ENCODE measurements at regions not wholly inside any gene's neighbourhood (a gene's known extent, or its start where the extent isn't known, plus 50 kb on each side); places are given as distances from the start of the nearest gene placed in this dataset.

DNA sequence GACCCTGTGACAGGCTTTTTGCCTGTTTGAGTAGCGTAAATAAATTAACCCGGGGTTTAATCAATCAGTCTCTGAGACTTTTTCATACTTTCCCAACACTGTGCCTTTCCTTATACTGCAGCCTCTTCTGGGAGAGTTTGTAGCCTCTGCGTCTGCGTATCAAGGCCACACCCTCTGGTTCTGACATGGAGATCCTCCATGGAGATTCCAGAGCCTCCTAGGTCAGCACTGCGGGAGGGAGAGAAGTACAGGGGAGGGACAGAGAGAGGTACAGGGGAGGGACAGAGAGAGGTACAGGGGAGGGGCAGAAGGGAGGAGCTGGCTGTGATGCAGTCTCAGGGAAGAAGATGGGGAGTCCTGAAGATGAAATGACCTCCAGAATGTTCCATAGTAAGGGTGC, 166.0 kb downstream of the ARL4C start:
- no peak for TF ChIP-seq POLR2A (IDR thresholded peaks at IDR 0.05; ENCODE audit: low read depth, low read length)
- no peak for TF ChIP-seq TAF1 (IDR thresholded peaks at IDR 0.05; ENCODE audit: borderline replicate concordance, low read depth, low read length)
